ENCODE measurements at regions not wholly inside any gene's neighbourhood (a gene's known extent, or its start where the extent isn't known, plus 50 kb on each side); places are given as distances from the start of the nearest gene placed in this dataset.
A peak's percentile ranks its signal among the peaks of the same experiment; 100 is the strongest.

- CTCF ChIA-PET: no interaction called here
- DNase-seq (ENCODE audit: low read depth, low spot score): no peak
- H3K9me3 ChIP-seq (ENCODE audit: control insufficient read depth, insufficient read depth, low read length): no peaks in the 10 kb centered on the region
- TF ChIP-seq CTCF (IDR thresholded peaks at IDR 0.05; ENCODE audit: low read depth, low read length): no peak
- no peaks in the 10 kb centered on the region for H3K27me3 ChIP-seq (ENCODE audit: control insufficient read depth, insufficient read depth, low read length)
- no peak overlapping the region for H3K4me3 ChIP-seq (ENCODE audit: low read depth, low read length)
- H3K27ac ChIP-seq (ENCODE audit: low read depth, low read length): no peak overlapping the region
- POLR2A ChIA-PET: no interaction called here
Measured at GRCh38 chr18:73954268-73954667, 193.4 kb downstream of the FBXO15 start.

DNA sequence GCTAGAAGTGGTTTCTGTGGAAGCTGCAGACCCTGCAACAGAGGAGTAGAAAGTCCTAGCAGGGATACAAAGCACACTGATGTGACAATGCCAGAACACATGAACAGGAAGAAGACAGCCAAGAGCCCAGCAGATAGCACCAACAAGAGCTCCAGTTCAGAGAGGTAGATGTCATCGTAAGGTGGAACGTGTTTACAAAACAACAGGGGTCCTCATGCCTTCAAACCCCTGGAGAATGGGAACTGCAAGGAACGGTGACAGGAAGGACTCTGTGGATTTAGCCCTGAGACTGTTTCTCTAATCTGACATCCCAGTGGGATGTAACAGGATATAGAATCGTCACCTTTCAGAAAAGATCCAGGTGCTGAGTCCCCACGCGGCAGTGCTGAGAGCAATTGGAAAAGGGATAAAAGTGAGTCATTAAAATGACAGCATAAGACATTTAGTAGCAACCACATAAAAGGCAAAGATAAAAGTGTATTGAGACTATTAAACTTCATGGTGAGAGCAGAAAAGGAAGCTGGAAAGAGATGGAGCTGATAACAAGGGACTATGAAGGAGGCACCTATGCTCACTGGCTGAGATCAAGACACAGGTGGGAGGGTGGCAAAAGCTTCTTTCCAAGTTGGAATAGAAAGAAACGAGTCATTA is 195.2 kb downstream of the FBXO15 start:
- ChIA-PET POLR2A (no interaction called here), CTCF (no interaction called here)
- no peaks in the 10 kb centered on the region for H3K9me3 ChIP-seq (ENCODE audit: control insufficient read depth, insufficient read depth, low read length)
- DNase-seq (ENCODE audit: low read depth, low spot score): no peak
- no peaks in the 10 kb centered on the region for H3K27me3 ChIP-seq (ENCODE audit: control insufficient read depth, insufficient read depth, low read length)
- TF ChIP-seq CTCF (IDR thresholded peaks at IDR 0.05; ENCODE audit: low read depth, low read length): no peak
- no peak overlapping the region for H3K4me3 ChIP-seq (ENCODE audit: low read depth, low read length)
- no peak overlapping the region for H3K27ac ChIP-seq (ENCODE audit: low read depth, low read length)

DNA sequence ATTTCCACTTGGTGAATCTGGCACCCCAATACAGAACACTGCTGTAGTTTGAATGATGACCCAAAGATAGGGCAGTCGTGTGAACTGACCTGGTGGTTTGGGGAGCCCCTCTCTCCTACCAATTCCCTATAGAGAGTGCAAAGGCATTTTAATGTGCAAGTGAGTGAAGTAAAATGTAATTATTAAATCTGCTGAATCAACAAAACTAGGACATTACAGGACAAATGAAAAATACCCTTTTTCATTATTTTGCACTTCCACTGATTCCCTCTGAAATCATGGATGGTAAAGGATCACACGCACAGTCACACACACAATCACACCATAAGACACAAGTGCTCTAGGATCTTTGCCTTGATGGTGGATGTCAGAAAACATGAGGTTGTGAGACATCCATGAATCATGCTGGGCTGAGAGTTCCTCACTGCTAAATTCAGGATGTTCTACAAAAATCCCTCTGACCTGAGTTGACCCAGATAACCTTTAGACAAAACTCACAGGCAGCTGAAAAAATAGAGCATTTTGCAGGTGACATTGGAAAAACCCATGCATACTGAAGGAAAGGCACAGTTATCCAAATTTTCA is 197.4 kb downstream of the FBXO15 start:
- no peak overlapping the region for H3K27ac ChIP-seq (ENCODE audit: low read depth, low read length)
- no peaks in the 10 kb centered on the region for H3K27me3 ChIP-seq (ENCODE audit: control insufficient read depth, insufficient read depth, low read length)
- ChIA-PET POLR2A (no interaction called here), CTCF (no interaction called here)
- TF ChIP-seq CTCF (IDR thresholded peaks at IDR 0.05; ENCODE audit: low read depth, low read length): no peak
- H3K4me3 ChIP-seq (ENCODE audit: low read depth, low read length): no peak overlapping the region
- no peaks in the 10 kb centered on the region for H3K9me3 ChIP-seq (ENCODE audit: control insufficient read depth, insufficient read depth, low read length)
- DNase-seq (ENCODE audit: low read depth, low spot score): no peak

- no peak overlapping the region for H3K4me3 ChIP-seq (ENCODE audit: low read depth, low read length)
- no peak for TF ChIP-seq CTCF (IDR thresholded peaks at IDR 0.05; ENCODE audit: low read depth, low read length)
- H3K27me3 ChIP-seq (ENCODE audit: control insufficient read depth, insufficient read depth, low read length): no peaks in the 10 kb centered on the region
- peak overlapping the region; percentile 13 for H3K27ac ChIP-seq (ENCODE audit: low read depth, low read length)
- DNase-seq (ENCODE audit: low read depth, low spot score): no peak
- POLR2A ChIA-PET: no interaction called here
- no peaks in the 10 kb centered on the region for H3K9me3 ChIP-seq (ENCODE audit: control insufficient read depth, insufficient read depth, low read length)
- CTCF ChIA-PET: no interaction called here
Measured at GRCh38 chr18:73948497-73948896, 199.1 kb downstream of the FBXO15 start.

GRCh38 chr18:73948084-73948483 is 199.6 kb downstream of the FBXO15 start:
- Histone ChIP-seq H3K9me3 (ENCODE audit: control insufficient read depth, insufficient read depth, low read length) (no peaks in the 10 kb centered on the region), H3K4me3 (ENCODE audit: low read depth, low read length) (no peak overlapping the region), H3K27ac (ENCODE audit: low read depth, low read length) (no peak overlapping the region), H3K27me3 (ENCODE audit: control insufficient read depth, insufficient read depth, low read length) (no peaks in the 10 kb centered on the region)
- no peak for TF ChIP-seq CTCF (IDR thresholded peaks at IDR 0.05; ENCODE audit: low read depth, low read length)
- no peak for DNase-seq (ENCODE audit: low read depth, low spot score)
- CTCF ChIA-PET: no interaction called here
- POLR2A ChIA-PET: no interaction called here
